PC-9 (cell line): ENCODE measurements at regions not wholly inside any gene's neighbourhood (a gene's known extent, or its start where the extent isn't known, plus 50 kb on each side); places are given as distances from the start of the nearest gene placed in this dataset.

Experiments used
- CTCF ChIP-seq: fragments of 200-600 bp; sonication (generic); conservative IDR thresholded peaks from 2 replicates; pipeline ENCODE4 v1.6.1; 2017; ENCODE audit warnings: mixed run types, antibody characterized with exemption, mild to moderate bottlenecking, moderate library complexity
- EZH2 ChIP-seq: fragments of 200-600 bp; sonication (generic); IDR thresholded peaks from 2 replicates; pipeline ENCODE4 v1.8.0; 2017; ENCODE audit warnings: antibody characterized with exemption, low read depth

- TF ChIP-seq EZH2 = no peak
- TF ChIP-seq CTCF = no peak
Observed at GRCh38 chr21:15491100-15491499, 238.7 kb upstream of the USP25 start.
